HG03342 (cell line): ENCODE measurements at regions not wholly inside any gene's neighbourhood (a gene's known extent, or its start where the extent isn't known, plus 50 kb on each side); places are given as distances from the start of the nearest gene placed in this dataset.

Experiments used
- ATAC-seq: cut with Tn5 transposase; IDR thresholded peaks from one replicate; pipeline ENCODE4 v1.9.1; 2021; ENCODE audit warnings: mild to moderate bottlenecking, moderate library complexity; ENCODE audit not compliant: unreplicated experiment

- no peak for ATAC-seq
Observed at GRCh38 chr16:62907562-62907961, 871.3 kb upstream of the CDH8 start.

DNA sequence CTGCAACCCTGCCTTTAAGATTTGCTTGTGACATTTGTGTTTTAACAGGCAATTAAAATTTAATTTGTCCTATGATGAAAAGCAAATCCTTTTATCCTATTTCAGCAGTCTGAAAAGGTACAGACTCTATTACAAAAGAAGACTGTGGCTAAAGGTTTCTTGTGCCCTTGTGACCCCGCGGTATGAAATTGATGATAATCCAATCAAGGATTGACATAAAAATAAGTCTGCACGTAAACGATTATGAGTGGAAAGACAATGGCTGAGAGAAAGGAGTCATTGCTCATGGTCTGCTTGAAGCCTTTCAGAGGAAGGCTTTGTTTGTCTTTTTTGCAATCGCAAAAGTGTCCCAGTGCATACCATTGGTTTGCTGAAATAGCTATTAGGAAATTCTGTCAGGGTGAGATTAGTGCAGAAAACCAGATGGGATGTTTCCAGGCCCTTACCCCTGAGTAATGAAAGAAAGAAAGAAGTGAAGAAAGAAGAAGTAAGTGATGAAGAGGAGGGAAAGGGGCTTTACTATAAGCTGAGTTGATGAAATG, 867.8 kb upstream of the CDH8 start:
- ATAC-seq: no peak

DNA sequence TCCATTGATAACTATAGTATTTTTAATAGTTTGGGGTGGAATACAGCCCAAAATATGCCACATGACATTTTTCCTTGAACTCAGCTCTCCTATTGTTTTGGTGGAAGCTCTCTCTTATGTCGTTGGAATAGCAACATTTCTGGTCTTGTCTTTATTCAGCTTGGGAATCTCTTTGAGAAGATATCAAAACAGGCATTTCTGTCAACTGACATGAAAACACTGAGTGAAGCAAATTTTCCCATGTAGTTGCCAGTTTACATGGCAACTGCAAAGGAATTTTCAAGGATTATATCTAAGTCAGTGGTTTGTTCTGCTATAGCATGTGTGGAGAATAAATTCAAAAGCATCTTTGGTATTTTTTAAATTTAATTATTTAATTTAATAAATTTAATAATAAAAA, 863.5 kb upstream of the CDH8 start:
- ATAC-seq: no peak

DNA sequence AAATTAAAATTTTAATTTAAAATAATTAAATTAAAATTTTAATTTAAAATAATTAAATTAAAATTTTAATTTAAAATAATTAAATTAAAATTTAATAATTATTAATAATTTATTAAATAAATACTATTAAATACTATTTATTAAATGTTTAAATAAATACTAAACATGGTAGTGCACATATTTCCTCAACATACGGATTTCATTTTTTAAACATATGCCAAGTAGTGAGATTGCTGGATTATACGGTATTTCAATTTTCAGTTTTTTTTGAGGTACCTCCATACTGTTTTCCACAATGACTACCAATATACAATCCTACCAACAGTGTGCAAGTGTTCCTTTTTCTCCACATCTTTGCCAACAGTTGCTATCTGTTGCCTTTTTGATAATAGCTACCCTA, 852.9 kb upstream of the CDH8 start:
- ATAC-seq: no peak

DNA sequence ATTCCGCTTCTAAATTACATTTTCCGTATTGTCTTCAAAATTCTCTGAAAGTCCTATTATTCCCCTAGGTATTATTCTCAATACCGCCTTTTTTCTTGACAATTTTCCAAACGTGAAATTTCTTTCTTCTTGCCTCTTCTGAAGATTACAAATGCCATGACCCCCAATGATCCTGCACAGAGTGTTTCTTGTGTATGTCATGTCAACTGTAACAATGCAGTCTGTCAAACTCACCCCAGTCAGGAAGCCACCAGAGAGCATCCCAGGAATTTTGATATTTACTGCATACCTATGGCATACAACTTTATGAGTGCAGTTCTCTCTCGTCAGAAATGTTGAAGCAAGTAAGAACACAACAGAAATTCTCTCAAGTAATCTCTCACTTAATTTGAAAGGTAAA, 847.3 kb upstream of the CDH8 start:
- ATAC-seq: no peak

DNA sequence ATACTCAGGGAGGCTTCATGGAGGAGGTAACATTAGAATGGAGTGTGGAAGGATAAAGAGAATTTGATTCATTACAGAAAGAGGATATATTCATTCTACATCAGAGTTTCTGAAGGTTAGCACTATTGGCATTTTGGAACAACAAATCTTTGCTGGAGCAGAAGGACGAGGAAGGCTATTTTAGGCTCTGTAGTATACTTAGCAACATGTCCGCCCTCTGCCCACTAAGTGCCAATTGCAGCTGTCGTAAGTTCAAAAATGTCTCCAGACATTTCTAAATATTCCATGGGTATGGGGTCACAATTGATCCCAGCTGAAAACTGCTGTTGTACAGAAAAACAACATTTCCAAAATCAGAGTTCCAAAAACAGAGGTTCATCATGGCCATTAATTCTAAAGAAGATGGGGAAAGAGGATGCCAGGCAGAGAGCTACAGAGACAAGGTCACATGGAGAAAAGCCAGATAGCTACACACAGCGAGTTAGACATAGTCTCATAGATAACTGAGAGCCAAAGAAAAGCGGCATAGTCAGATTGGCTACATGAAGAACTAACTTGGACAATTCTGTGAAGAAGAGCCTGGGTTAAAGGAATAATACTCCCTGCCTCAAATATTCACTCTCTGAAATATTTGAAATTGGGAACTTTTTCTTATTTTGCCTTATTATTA, 846.4 kb upstream of the CDH8 start:
- ATAC-seq: no peak

- ATAC-seq: no peak
Observed at GRCh38 chr16:62876133-62876532, 839.9 kb upstream of the CDH8 start.

GRCh38 chr16:62872339-62872738, 836.1 kb upstream of the CDH8 start:
- no peak for ATAC-seq

GRCh38 chr16:62870554-62870953, 834.3 kb upstream of the CDH8 start:
- ATAC-seq: no peak

- no peak for ATAC-seq
Observed at GRCh38 chr16:62869837-62870236, 833.6 kb upstream of the CDH8 start.

- ATAC-seq: no peak
Observed at GRCh38 chr16:62863139-62863538, 826.9 kb upstream of the CDH8 start.

GRCh38 chr16:62853887-62854286, 817.6 kb upstream of the CDH8 start:
- no peak for ATAC-seq

DNA sequence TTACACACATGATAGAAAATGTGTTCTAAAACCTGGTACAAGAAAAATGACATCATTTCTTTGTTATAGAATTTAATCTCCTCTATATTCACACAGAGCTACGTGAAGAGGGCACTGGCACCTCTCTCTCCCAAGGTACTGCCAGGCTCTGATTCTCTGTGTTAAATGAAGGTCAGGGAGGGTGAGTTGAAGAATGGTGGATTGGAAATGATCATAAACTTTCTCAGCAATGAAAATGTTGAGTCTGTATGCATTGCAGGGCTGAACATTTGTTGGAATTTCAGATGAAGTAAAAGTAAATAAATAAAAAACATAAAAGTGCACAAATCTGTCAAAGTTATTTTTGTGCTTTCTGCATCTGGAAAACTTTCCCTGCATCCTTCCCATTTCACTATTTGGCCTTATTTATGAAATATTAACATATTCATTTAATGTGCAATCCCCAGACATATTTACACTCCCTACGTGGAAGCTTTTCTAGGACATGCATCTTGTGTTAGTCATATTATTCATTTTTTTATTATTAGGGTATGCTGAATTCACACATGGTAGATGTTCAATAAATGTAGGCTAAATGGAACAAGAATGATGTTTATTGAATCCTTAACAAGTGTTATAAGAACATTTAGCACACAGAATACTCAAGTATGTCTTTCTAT, 810.3 kb upstream of the CDH8 start:
- ATAC-seq: no peak

GRCh38 chr16:62832214-62832613, 796.0 kb upstream of the CDH8 start:
- ATAC-seq: no peak

DNA sequence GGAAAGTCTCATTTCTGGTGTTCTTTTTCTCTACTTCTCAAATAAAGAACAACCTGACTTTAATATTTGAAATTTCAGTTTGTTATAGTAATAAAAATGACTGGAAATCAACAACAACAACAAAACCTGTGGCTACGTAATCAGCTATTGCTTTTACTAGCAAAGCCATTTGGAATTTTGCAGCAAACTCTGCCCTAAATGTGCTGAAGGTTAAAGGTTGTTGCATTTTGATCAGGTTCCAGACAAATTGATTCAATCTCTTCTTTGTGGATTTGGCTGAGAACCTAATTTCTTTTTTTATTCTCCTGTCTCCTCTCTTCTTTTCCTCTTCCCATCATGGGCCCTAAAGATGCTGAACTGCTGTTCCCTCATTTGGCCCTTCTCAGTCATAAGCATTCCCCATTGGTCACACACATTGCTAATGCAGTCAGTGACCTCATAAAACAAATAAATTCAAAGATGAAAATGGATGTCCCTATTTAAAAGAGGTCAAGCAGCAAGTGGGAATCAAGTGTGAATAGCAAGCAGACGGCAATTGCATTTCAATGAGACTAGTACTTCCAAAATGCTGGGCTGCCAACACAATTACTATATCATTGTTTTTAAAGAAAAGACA, 795.1 kb upstream of the CDH8 start:
- ATAC-seq: no peak

- ATAC-seq: no peak
Observed at GRCh38 chr16:62829607-62830006, 793.4 kb upstream of the CDH8 start.

- ATAC-seq: no peak
Observed at GRCh38 chr16:62829084-62829483, 792.8 kb upstream of the CDH8 start.

GRCh38 chr16:62821824-62822223, 785.6 kb upstream of the CDH8 start:
- ATAC-seq: no peak

- ATAC-seq: no peak
Observed at GRCh38 chr16:62816971-62817519, 780.8 kb upstream of the CDH8 start.

DNA sequence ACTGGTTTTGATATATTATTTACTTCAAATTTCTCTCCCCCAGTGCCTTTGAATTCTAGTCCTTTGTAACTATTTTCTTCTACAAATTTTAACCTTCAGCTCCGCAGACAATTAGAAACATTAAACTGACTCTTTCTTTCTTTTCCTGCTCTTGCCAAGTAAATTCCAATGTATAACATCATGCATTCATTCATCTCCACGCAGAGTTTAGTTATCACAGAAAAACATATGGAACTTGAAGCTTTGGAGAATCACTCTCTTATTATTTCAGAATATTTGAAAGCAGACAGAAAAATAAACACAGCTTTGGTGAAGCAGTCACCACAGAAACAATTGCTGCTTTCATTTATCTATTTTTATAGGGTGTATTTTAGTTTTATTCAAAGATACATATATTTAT, 778.7 kb upstream of the CDH8 start:
- no peak for ATAC-seq

- no peak for ATAC-seq
Observed at GRCh38 chr16:62805221-62805857, 769.1 kb upstream of the CDH8 start.
